HCT116 (cell line): ENCODE measurements at regions not wholly inside any gene's neighbourhood (a gene's known extent, or its start where the extent isn't known, plus 50 kb on each side); places are given as distances from the start of the nearest gene placed in this dataset.

Experiments
- ATAC-seq: fragments of 200-7000 bp; cut with Tn5 transposase; 2 replicates; pipeline ENCODE4 v1.9.1; 2020; ENCODE audit warnings: mild to moderate bottlenecking, moderate library complexity
- BruUV-seq: library from RNA; stranded (reverse); fragments of 400-500 nt; replicated peaks from 2 replicates; lab custom pipeline; 2021; lab: Mats Ljungman, UMichigan
- CTCF ChIA-PET: fragments of 300-600 bp; sonication (Branson Sonifier 250); formaldehyde crosslinking; loops from one replicate; lab custom pipeline; 2021; ENCODE audit warnings: antibody characterized with exemption; lab: Charles Lee
- POLR2A ChIA-PET: fragments of 300-600, 350-600 bp; sonication (Branson Sonifier 250); formaldehyde crosslinking; loops from one replicate; lab custom pipeline; 2021; ENCODE audit warnings: antibody characterized with exemption; lab: Charles Lee
- RAD21 ChIA-PET, 2 experiments: fragments of 300-600 bp; sonication (Branson Sonifier 250); formaldehyde crosslinking; loops; one replicate each; lab custom pipeline; 2023; ENCODE audit warnings: low total read pairs in 2 of 2; ENCODE audit not compliant: uncharacterized antibody in 2 of 2, unreplicated experiment in 2 of 2, low non-redundant PET in 1 of 2; lab: Charles Lee
- DNase-seq: peaks from one replicate; pipeline ENCODE4 v3.0.0-alpha.2; 2010; ENCODE audit warnings: low read depth, low spot score
- H2AFZ ChIP-seq: fragments of 200-600 bp; shearing (Covaris generic), sonication (generic); 2 replicates; pipeline ENCODE4 v1.6.1; 2017; ENCODE audit warnings: low read depth, mixed run types, mixed read lengths, antibody characterized with exemption, low read length; ENCODE audit not compliant: poor library complexity, severe bottlenecking
- H3K27ac ChIP-seq: 2 replicates; pipeline ENCODE4 v1.5.1; 2012; ENCODE audit warnings: low read depth, low read length
- H3K27me3 ChIP-seq: fragments of 200-600 bp; sonication (generic); 2 replicates; pipeline ENCODE4 v1.6.1; 2016; ENCODE audit warnings: mixed run types, low read length, mixed read lengths; ENCODE audit not compliant: insufficient read depth
- H3K36me3 ChIP-seq, 2 experiments: fragments of 200-500 bp in 1 of 2; fragments of 200-600 bp in 1 of 2; sonication (Bioruptor generic) in 1 of 2; sonication (generic) in 1 of 2; 2 replicates each; pipeline versions ENCODE4 v1.5.1 to v1.6.1; 2014 to 2016; ENCODE audit warnings: low read length in 2 of 2, inconsistent platforms in 1 of 2, mixed read lengths in 1 of 2, mixed run types in 1 of 2; ENCODE audit not compliant: insufficient read depth in 2 of 2, control insufficient read depth in 1 of 2
- H3K4me1 ChIP-seq, 2 experiments: fragments of 200-600 bp in 1 of 2; sonication (generic) in 1 of 2; 2 replicates each; pipeline versions ENCODE4 v1.5.1 to v1.6.1; 2012 to 2017; ENCODE audit warnings: low read length in 2 of 2, inconsistent platforms in 1 of 2, mild to moderate bottlenecking in 1 of 2, mixed read lengths in 1 of 2, mixed run types in 1 of 2, moderate library complexity in 1 of 2; ENCODE audit not compliant: insufficient read depth in 2 of 2, control insufficient read depth in 1 of 2
- H3K4me2 ChIP-seq: fragments of 200-600 bp; sonication (generic); 2 replicates; pipeline ENCODE4 v1.6.1; 2017; ENCODE audit warnings: mixed run types, low read length, mixed read lengths
- H3K4me3 ChIP-seq, 2 experiments: fragments of 200-600 bp in 1 of 2; sonication (generic) in 1 of 2; replicated peaks in 1 of 2; 2 replicates each; pipeline ENCODE4 v1.5.1; 2011 to 2016; ENCODE audit warnings: low read length in 2 of 2, control low read depth in 1 of 2, low read depth in 1 of 2, mild to moderate bottlenecking in 1 of 2, mixed read lengths in 1 of 2, mixed run types in 1 of 2
- H3K79me2 ChIP-seq: fragments of 200-600 bp; sonication (generic); 2 replicates; pipeline ENCODE4 v1.6.1; 2017; ENCODE audit warnings: mild to moderate bottlenecking, mixed run types, low read length, moderate library complexity, mixed read lengths; ENCODE audit not compliant: insufficient read depth
- H3K9ac ChIP-seq: fragments of 200-600 bp; sonication (generic); 2 replicates; pipeline ENCODE4 v1.6.1; 2016; ENCODE audit warnings: low read length, mixed read lengths
- H3K9me2 ChIP-seq: fragments of 200-600 bp; sonication (generic), shearing (Covaris generic); 2 replicates; pipeline ENCODE4 v1.6.1; 2017; ENCODE audit warnings: mixed run types, mild to moderate bottlenecking, moderate library complexity; ENCODE audit not compliant: insufficient read depth
- H3K9me3 ChIP-seq, 2 experiments: fragments of 200-500 bp in 1 of 2; fragments of 200-600 bp in 1 of 2; sonication (Bioruptor generic) in 1 of 2; sonication (generic) in 1 of 2; 2 replicates each; pipeline ENCODE4 v1.6.1; 2014 to 2017; ENCODE audit warnings: low read length in 2 of 2, mixed read lengths in 2 of 2, inconsistent platforms in 1 of 2, low read depth in 1 of 2, mild to moderate bottlenecking in 1 of 2, mixed run types in 1 of 2, moderate library complexity in 1 of 2; ENCODE audit not compliant: control insufficient read depth in 1 of 2, insufficient read depth in 1 of 2
- H4K20me1 ChIP-seq: fragments of 200-600 bp; sonication (generic), shearing (Covaris generic); 2 replicates; pipeline ENCODE4 v1.6.1; 2017; ENCODE audit warnings: mixed run types, mild to moderate bottlenecking, moderate library complexity; ENCODE audit not compliant: insufficient read depth
- EZH2phosphoT487 ChIP-seq: fragments of 200-600 bp; IDR thresholded peaks from 2 replicates; pipeline ENCODE4 v1.6.1; 2018; ENCODE audit warnings: antibody characterized with exemption, borderline replicate concordance
- FOSL1 ChIP-seq: IDR thresholded peaks from 2 replicates; pipeline ENCODE4 v1.6.1; 2012; ENCODE audit warnings: low read depth
- JUND ChIP-seq: IDR thresholded peaks from 2 replicates; pipeline ENCODE4 v1.6.1; 2012
- SIN3A ChIP-seq: IDR thresholded peaks from 2 replicates; pipeline ENCODE4 v1.6.1; 2012; ENCODE audit warnings: low read depth
- SRF ChIP-seq: IDR thresholded peaks from 2 replicates; pipeline ENCODE4 v1.6.1; 2012; ENCODE audit warnings: low read depth
- YY1 ChIP-seq: IDR thresholded peaks from 2 replicates; pipeline ENCODE4 v1.6.1; 2011; ENCODE audit warnings: low read length, low read depth, moderate library complexity, mild to moderate bottlenecking; ENCODE audit not compliant: insufficient replicate concordance; ENCODE audit errors: extremely low read depth
- ZFX ChIP-seq: fragments of 450-650 bp; IDR thresholded peaks from 2 replicates; pipeline ENCODE4 v1.6.1; 2017
- intact Hi-C: fragments of 100-400 bp; cut with micrococcal nuclease; formaldehyde crosslinking; loops from 2 replicates; pipeline ENCODE4 v1.10.0; 2022
- TF ChIP-seq, protein P1 (sequence below): IDR thresholded peaks from 2 replicates; pipeline ENCODE4 v1.6.1; 2012; ENCODE audit warnings: low read depth

DNA sequence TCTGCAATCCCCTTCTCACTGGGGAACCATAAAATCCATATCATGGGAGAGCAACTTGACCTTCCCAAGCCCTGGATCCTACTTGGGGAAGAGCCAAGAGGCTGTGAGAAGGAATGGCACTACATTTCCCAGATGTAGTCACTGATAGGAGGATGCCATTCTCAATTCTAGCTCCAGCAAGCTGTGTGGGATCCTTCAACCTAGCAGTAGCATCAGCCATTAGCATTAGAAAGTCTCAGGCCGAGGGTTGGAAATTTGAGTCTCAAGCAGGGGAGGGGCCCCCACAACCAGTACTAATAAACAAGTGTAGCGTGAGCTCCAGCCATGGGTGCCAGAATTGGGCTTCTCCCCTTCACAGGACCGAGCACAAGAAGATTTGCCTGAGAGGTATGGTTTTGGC is 84.3 kb upstream of the NELL2 start:
- no peaks in the 10 kb centered on the region for H3K4me1 ChIP-seq
- H3K4me3 ChIP-seq, result no peak overlapping the region
- DNase-seq (no peak), ATAC-seq (no peak)
- CTCF ChIA-PET, result interaction anchor here (1.1 to 1.6 kb wide), 2 partner anchors 12 to 13 kb away, joined by 3 to 8 read pairs; no protein-coding TSS in a partner anchor
- no peaks in the 10 kb centered on the region for H3K36me3 ChIP-seq
- RAD21 ChIA-PET, result no interaction called here
- H4K20me1 ChIP-seq, result no peaks in the 10 kb centered on the region
- no peak overlapping the region for H3K9ac ChIP-seq
- no peaks in the 10 kb centered on the region for H3K27me3 ChIP-seq
- TF ChIP-seq, protein P1, sequence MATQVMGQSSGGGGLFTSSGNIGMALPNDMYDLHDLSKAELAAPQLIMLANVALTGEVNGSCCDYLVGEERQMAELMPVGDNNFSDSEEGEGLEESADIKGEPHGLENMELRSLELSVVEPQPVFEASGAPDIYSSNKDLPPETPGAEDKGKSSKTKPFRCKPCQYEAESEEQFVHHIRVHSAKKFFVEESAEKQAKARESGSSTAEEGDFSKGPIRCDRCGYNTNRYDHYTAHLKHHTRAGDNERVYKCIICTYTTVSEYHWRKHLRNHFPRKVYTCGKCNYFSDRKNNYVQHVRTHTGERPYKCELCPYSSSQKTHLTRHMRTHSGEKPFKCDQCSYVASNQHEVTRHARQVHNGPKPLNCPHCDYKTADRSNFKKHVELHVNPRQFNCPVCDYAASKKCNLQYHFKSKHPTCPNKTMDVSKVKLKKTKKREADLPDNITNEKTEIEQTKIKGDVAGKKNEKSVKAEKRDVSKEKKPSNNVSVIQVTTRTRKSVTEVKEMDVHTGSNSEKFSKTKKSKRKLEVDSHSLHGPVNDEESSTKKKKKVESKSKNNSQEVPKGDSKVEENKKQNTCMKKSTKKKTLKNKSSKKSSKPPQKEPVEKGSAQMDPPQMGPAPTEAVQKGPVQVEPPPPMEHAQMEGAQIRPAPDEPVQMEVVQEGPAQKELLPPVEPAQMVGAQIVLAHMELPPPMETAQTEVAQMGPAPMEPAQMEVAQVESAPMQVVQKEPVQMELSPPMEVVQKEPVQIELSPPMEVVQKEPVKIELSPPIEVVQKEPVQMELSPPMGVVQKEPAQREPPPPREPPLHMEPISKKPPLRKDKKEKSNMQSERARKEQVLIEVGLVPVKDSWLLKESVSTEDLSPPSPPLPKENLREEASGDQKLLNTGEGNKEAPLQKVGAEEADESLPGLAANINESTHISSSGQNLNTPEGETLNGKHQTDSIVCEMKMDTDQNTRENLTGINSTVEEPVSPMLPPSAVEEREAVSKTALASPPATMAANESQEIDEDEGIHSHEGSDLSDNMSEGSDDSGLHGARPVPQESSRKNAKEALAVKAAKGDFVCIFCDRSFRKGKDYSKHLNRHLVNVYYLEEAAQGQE, result no peak
- no peak for TF ChIP-seq SRF
- no peak for TF ChIP-seq JUND
- no peaks in the 10 kb centered on the region for H3K79me2 ChIP-seq
- H2AFZ ChIP-seq, result no peak overlapping the region
- intact Hi-C loops, result no loop called here
- no peaks in the 10 kb centered on the region for H3K9me2 ChIP-seq
- POLR2A ChIA-PET, result no interaction called here
- no peaks in the 10 kb centered on the region for H3K9me3 ChIP-seq
- no peak overlapping the region for H3K4me2 ChIP-seq
- no TSS peak for BruUV-seq
- no peak overlapping the region for H3K27ac ChIP-seq

DNA sequence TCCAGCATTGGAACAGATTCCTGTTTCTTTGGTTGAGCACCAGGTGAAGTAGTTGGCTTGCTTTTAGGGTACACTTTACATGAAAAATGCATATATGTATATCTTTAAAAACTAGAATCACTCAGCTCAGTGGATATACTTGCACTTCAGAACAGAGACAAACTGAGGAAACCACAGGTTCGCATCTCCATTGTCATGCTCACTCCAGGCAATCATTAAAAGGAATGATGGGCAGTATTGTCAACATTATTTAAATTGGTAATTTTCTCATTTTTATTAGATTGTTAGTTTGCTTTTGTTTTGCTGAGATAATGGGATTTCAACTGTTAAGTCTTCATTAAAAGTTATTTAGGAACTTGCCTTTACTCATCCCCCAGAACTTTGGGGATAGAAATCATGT is 71.0 kb upstream of the NELL2 start:
- ChIA-PET CTCF (no interaction called here), RAD21 (no interaction called here), POLR2A (no interaction called here)
- no peak overlapping the region for H2AFZ ChIP-seq
- no peaks in the 10 kb centered on the region for H3K9me2 ChIP-seq
- H3K4me2 ChIP-seq, result no peak overlapping the region
- no peaks in the 10 kb centered on the region; a peak in 2 of 4 replicates for H3K4me1 ChIP-seq
- intact Hi-C loops, result no loop called here
- no peaks in the 10 kb centered on the region for H4K20me1 ChIP-seq
- TF ChIP-seq EZH2phosphoT487 (no peak), FOSL1 (no peak), SIN3A (no peak), YY1 (no peak), ZFX (no peak)
- no peak overlapping the region for H3K4me3 ChIP-seq
- H3K27me3 ChIP-seq, result no peaks in the 10 kb centered on the region
- no peak overlapping the region for H3K27ac ChIP-seq
- ATAC-seq (no peak), DNase-seq (no peak)
- no TSS peak for BruUV-seq
- H3K9me3 ChIP-seq, result no peaks in the 10 kb centered on the region
- H3K79me2 ChIP-seq, result no peaks in the 10 kb centered on the region
- H3K36me3 ChIP-seq, result no peaks in the 10 kb centered on the region
- no peak overlapping the region for H3K9ac ChIP-seq
